ENCODE measurements at regions not wholly inside any gene's neighbourhood (a gene's known extent, or its start where the extent isn't known, plus 50 kb on each side); places are given as distances from the start of the nearest gene placed in this dataset.

DNA sequence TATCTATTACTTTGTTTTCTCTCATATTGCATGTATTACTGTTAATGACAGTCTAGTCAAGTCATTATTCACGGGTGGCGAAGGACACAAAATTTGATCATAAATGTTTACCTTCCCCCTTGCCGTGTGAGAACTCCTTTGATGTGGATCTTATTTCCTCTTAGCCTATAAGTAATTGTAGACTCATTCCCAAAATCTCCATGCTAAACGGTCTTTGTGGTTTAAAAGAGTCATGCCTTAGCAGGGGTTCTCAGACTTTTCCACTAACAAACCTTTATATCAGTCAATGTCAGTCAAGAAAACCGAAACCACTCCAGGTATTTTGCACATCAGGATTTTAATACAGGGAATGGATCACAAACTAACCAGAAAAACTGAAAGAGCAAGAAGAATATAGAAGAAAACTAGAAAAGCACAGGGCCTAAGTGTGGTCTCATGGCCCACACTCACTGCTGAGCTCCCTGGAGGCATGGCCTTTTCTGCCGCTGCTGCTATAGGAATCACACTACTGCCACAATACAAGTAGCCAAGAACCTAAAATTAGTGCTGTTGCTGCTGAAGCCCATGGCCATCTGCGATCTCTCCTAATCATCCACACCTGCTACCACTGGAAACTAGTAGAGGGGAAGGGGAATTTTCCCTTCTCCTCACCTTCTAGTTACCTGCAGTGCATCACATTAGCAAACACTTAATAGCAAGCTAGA is 186.0 kb upstream of the POU3F2 start:
- CTCF ChIA-PET, result no interaction called here
- no TSS peak for BruUV-seq (replicated peaks)
- Histone ChIP-seq H3K4me2 (ENCODE audit: low read length) (no peak overlapping the region), H3K27ac (ENCODE audit: low read depth, low read length) (no peak overlapping the region), H3K4me3 (replicated peaks in 1 of 2; ENCODE audit: low read depth in 1 of 2, low read length in 2 of 2) (no peak overlapping the region), H3K9me2 (ENCODE audit: insufficient read depth) (no peaks in the 10 kb centered on the region), H4K20me1 (ENCODE audit: insufficient read depth) (no peaks in the 10 kb centered on the region; the same call in 1 of the 2 replicates), H3K27me3 (ENCODE audit: insufficient read depth, low read length) (peaks cover 17% of the 10 kb centered on the region), H2AFZ (ENCODE audit: low read depth, low read length, poor library complexity, severe bottlenecking) (no peak overlapping the region), H3K79me2 (ENCODE audit: insufficient read depth, low read length) (no peaks in the 10 kb centered on the region), H3K9me3 (ENCODE audit: control insufficient read depth in 1 of 2, insufficient read depth in 1 of 2, low read depth in 1 of 2, low read length in 2 of 2) (no peaks in the 10 kb centered on the region), H3K9ac (ENCODE audit: low read length) (no peak overlapping the region), H3K4me1 (ENCODE audit: control insufficient read depth in 1 of 2, insufficient read depth in 2 of 2, low read length in 2 of 2) (no peaks in the 10 kb centered on the region), H3K36me3 (ENCODE audit: control insufficient read depth in 1 of 2, insufficient read depth in 2 of 2, low read length in 2 of 2) (no peaks in the 10 kb centered on the region)
- ATAC-seq, result no peak
- intact Hi-C loops (cut with micrococcal nuclease), result no loop called here
- POLR2A ChIA-PET, result no interaction called here
- no peak for DNase-seq (ENCODE audit: low read depth, low spot score)
- TF ChIP-seq, protein P1, sequence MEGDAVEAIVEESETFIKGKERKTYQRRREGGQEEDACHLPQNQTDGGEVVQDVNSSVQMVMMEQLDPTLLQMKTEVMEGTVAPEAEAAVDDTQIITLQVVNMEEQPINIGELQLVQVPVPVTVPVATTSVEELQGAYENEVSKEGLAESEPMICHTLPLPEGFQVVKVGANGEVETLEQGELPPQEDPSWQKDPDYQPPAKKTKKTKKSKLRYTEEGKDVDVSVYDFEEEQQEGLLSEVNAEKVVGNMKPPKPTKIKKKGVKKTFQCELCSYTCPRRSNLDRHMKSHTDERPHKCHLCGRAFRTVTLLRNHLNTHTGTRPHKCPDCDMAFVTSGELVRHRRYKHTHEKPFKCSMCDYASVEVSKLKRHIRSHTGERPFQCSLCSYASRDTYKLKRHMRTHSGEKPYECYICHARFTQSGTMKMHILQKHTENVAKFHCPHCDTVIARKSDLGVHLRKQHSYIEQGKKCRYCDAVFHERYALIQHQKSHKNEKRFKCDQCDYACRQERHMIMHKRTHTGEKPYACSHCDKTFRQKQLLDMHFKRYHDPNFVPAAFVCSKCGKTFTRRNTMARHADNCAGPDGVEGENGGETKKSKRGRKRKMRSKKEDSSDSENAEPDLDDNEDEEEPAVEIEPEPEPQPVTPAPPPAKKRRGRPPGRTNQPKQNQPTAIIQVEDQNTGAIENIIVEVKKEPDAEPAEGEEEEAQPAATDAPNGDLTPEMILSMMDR (IDR thresholded peaks at IDR 0.05 in 2 of 3, conservative IDR thresholded peaks at IDR 0.05 in 1 of 3; ENCODE audit: borderline replicate concordance in 1 of 3, insufficient read depth in 1 of 3, low read depth in 2 of 3, low read length in 2 of 3), result no peak
- TF ChIP-seq POLR2AphosphoS5 (IDR thresholded peaks at IDR 0.05; ENCODE audit: low read depth, low read length) (no peak), SIN3A (IDR thresholded peaks at IDR 0.05; ENCODE audit: low read depth) (no peak), CEBPB (IDR thresholded peaks at IDR 0.05; ENCODE audit: low read depth) (no peak), ZFX (IDR thresholded peaks at IDR 0.05) (no peak), RAD21 (IDR thresholded peaks at IDR 0.05; ENCODE audit: low read depth) (no peak), TCF7L2 (IDR thresholded peaks at IDR 0.05; ENCODE audit: borderline replicate concordance, extremely low read depth, insufficient read depth, insufficient read length) (no peak), SRF (IDR thresholded peaks at IDR 0.05; ENCODE audit: low read depth) (no peak), YY1 (IDR thresholded peaks at IDR 0.05; ENCODE audit: extremely low read depth, insufficient replicate concordance, low read depth, low read length) (no peak), SP1 (IDR thresholded peaks at IDR 0.05; ENCODE audit: low read depth) (no peak), EGR1 (IDR thresholded peaks at IDR 0.05; ENCODE audit: low read depth) (no peak), EZH2phosphoT487 (IDR thresholded peaks at IDR 0.05; ENCODE audit: borderline replicate concordance) (no peak), ZNF274 (IDR thresholded peaks at IDR 0.05; ENCODE audit: low read depth, low read length) (no peak), JUND (IDR thresholded peaks at IDR 0.05) (no peak), CBX3 (IDR thresholded peaks at IDR 0.05; ENCODE audit: low read depth) (no peak), FOSL1 (IDR thresholded peaks at IDR 0.05; ENCODE audit: low read depth) (no peak)
- TF ChIP-seq, protein P2, sequence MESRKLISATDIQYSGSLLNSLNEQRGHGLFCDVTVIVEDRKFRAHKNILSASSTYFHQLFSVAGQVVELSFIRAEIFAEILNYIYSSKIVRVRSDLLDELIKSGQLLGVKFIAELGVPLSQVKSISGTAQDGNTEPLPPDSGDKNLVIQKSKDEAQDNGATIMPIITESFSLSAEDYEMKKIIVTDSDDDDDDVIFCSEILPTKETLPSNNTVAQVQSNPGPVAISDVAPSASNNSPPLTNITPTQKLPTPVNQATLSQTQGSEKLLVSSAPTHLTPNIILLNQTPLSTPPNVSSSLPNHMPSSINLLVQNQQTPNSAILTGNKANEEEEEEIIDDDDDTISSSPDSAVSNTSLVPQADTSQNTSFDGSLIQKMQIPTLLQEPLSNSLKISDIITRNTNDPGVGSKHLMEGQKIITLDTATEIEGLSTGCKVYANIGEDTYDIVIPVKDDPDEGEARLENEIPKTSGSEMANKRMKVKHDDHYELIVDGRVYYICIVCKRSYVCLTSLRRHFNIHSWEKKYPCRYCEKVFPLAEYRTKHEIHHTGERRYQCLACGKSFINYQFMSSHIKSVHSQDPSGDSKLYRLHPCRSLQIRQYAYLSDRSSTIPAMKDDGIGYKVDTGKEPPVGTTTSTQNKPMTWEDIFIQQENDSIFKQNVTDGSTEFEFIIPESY (IDR thresholded peaks at IDR 0.05; ENCODE audit: extremely low read depth, insufficient replicate concordance, low read length), result no peak
- TF ChIP-seq, protein P3, sequence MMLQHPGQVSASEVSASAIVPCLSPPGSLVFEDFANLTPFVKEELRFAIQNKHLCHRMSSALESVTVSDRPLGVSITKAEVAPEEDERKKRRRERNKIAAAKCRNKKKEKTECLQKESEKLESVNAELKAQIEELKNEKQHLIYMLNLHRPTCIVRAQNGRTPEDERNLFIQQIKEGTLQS (IDR thresholded peaks at IDR 0.05), result no peak
- TF ChIP-seq, protein P4, sequence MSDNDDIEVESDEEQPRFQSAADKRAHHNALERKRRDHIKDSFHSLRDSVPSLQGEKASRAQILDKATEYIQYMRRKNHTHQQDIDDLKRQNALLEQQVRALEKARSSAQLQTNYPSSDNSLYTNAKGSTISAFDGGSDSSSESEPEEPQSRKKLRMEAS (IDR thresholded peaks at IDR 0.05), result no peak
- RAD21 ChIA-PET (ENCODE audit: low non-redundant PET in 1 of 2, low total read pairs in 2 of 2, uncharacterized antibody in 2 of 2, unreplicated experiment in 2 of 2), result no interaction called here

Measured in HCT116 (cell line).